ENCODE measurements at regions not wholly inside any gene's neighbourhood (a gene's known extent, or its start where the extent isn't known, plus 50 kb on each side); places are given as distances from the start of the nearest gene placed in this dataset.

DNA sequence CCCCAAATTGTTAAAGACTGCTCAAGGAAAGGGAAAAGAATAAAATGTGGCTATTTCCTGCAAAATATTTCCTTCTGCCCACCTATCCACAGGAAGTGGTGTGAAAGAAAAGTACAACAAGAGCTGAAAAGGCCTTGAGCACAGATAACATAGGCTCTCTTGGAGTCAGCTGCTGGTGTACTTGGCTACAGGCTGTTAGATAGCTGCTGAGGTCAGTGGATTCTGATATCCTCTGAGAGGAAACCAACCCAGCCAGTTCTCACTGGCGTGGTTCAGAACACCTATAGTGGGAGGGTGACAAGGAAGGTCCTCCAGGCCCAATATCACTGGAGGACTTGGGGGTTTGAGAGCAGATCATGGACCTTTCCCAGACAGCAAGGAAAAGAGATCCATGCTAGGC, 124.4 kb upstream of the GAP43 start:
- Histone ChIP-seq H3K27me3 (replicated peaks) (no peaks in the 10 kb centered on the region), H3K27ac (no peak overlapping the region), H3K4me3 (no peak overlapping the region), H3K4me1 (replicated peaks) (no peaks in the 10 kb centered on the region), H3K9me3 (replicated peaks) (no peaks in the 10 kb centered on the region), H3K36me3 (no peaks in the 10 kb centered on the region)
- no peak for DNase-seq (ENCODE audit: low read depth in 1 of 2, low spot score in 2 of 2)

- no peaks in the 10 kb centered on the region for H3K27me3 ChIP-seq (replicated peaks)
- H3K27ac ChIP-seq: no peak overlapping the region
- DNase-seq (ENCODE audit: low read depth in 1 of 2, low spot score in 2 of 2): no peak
Measured at GRCh38 chr3:115499666-115500065, 123.6 kb upstream of the GAP43 start.

GRCh38 chr3:115500795-115501194, 122.5 kb upstream of the GAP43 start:
- H3K27me3 ChIP-seq (replicated peaks): no peaks in the 10 kb centered on the region
- no peak overlapping the region for H3K27ac ChIP-seq
- no peaks in the 10 kb centered on the region for H3K36me3 ChIP-seq
- H3K4me3 ChIP-seq: no peak overlapping the region
- no peaks in the 10 kb centered on the region for H3K9me3 ChIP-seq (replicated peaks)
- H3K4me1 ChIP-seq (replicated peaks): no peaks in the 10 kb centered on the region
- no peak for DNase-seq (ENCODE audit: low read depth in 1 of 2, low spot score in 2 of 2)

More at GRCh38 chr3:115499666-115500065, 123.6 kb upstream of the GAP43 start:
- H3K4me3 ChIP-seq: no peak overlapping the region
- H3K9me3 ChIP-seq (replicated peaks): no peaks in the 10 kb centered on the region
- no peaks in the 10 kb centered on the region for H3K4me1 ChIP-seq (replicated peaks)
- no peaks in the 10 kb centered on the region for H3K36me3 ChIP-seq

GRCh38 chr3:115502128-115502527, 121.2 kb upstream of the GAP43 start:
- Histone ChIP-seq H3K9me3 (replicated peaks) (no peaks in the 10 kb centered on the region), H3K36me3 (no peaks in the 10 kb centered on the region), H3K27ac (no peak overlapping the region), H3K4me3 (no peak overlapping the region), H3K4me1 (replicated peaks) (no peaks in the 10 kb centered on the region), H3K27me3 (replicated peaks) (no peaks in the 10 kb centered on the region)
- DNase-seq (ENCODE audit: low read depth in 1 of 2, low spot score in 2 of 2): no peak

DNA sequence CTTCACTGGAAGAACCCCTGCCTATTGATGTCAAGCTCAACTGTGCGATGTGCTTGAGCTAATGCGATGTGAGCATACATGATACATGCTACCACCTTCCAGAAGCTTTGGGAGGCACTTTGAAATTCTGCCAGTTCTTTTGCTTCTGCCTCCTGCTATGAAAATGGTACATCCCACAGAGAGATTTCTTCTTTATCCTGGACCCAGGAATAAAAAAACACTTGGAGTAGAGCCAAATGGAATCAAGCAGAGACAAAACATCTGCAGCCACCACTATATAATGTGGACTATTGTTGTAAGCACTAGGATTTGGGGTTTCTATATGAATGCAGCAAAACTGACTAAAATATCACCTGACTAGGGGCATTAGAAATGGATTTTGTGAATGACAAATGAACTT, 119.9 kb upstream of the GAP43 start:
- Histone ChIP-seq H3K4me3 (no peak overlapping the region), H3K27ac (no peak overlapping the region), H3K27me3 (replicated peaks) (no peaks in the 10 kb centered on the region), H3K4me1 (replicated peaks) (no peaks in the 10 kb centered on the region), H3K9me3 (replicated peaks) (no peaks in the 10 kb centered on the region), H3K36me3 (no peaks in the 10 kb centered on the region)
- DNase-seq (ENCODE audit: low read depth in 1 of 2, low spot score in 2 of 2): no peak

DNA sequence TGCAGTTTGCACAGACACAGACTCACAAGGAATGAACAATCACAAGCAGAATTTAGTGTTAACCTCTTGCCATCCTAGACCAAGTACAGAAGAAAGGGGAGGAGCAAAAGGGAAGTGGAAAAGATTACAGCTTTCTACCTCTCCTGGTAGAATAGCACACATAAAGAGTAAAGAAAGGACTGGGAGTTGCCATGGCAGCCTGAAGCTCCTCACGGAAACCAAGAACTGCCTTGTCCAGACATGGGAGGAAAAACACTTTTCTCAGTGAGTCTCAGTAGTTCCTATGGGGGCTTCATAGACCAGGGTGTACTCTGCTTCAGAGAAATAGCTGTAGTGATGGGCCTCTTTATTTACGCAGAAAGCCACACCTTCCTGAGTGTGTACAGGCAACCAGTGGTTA, 114.7 kb upstream of the GAP43 start:
- DNase-seq (ENCODE audit: low read depth in 1 of 2, low spot score in 2 of 2): no peak
- no peaks in the 10 kb centered on the region for H3K4me1 ChIP-seq (replicated peaks)
- no peak overlapping the region for H3K27ac ChIP-seq
- H3K27me3 ChIP-seq (replicated peaks): 0 out of 2 replicates have a peak, but pooled peaks cover 3% of the 10 kb centered on the region
- no peaks in the 10 kb centered on the region for H3K9me3 ChIP-seq (replicated peaks)
- no peak overlapping the region for H3K4me3 ChIP-seq
- no peaks in the 10 kb centered on the region for H3K36me3 ChIP-seq

DNA sequence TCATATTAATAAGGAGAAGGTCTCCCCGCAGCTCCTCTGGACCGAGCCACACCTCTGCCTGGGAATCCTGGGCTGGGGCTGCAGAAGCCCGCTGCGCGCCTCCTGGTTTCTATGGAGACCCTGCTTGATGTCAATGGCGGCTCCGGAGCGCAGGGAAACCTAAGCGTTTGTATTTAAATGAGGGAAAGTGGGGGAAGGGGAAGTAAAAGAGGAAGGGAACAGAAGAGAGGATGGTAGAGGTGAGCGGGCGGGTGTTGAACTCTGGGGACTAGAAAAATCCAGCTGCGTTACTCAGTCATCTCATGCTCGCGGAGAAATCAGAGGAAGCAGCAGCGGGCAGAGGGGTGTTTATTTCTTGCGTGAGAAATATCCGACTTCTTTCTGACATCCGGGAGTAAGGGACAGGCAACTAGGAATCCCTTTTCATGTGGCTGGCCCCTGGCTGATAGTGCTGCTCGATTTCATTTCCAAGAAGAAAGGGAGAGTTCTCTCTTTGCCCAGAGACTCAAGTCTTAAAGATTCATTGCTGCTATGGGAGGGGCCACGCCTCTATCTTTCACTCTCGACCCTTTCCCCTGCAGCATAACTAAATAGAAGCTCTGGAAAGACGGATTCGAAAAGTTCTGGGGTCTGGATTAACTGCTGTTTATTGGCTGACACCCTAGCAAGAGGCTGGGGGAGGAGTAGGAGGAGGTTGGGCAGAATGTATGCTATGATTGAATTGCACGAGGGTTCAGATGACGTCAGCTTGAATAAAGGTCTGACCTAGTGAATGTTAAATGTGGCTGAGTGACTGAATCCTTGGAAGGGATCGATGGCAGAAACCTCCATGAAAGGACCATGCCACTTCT, 110.5 kb upstream of the GAP43 start:
- Histone ChIP-seq H3K4me3 (peak overlapping the region; percentile 25), H3K36me3 (no peaks in the 10 kb centered on the region), H3K9me3 (replicated peaks) (no peaks in the 10 kb centered on the region), H3K27me3 (replicated peaks) (0 out of 2 replicates have a peak, but pooled peaks cover 3% of the 10 kb centered on the region), H3K4me1 (replicated peaks) (no peaks in the 10 kb centered on the region), H3K27ac (no peak overlapping the region)
- peak in 1 of 2 experiments; percentile 11 for DNase-seq (ENCODE audit: low read depth in 1 of 2, low spot score in 2 of 2)

DNA sequence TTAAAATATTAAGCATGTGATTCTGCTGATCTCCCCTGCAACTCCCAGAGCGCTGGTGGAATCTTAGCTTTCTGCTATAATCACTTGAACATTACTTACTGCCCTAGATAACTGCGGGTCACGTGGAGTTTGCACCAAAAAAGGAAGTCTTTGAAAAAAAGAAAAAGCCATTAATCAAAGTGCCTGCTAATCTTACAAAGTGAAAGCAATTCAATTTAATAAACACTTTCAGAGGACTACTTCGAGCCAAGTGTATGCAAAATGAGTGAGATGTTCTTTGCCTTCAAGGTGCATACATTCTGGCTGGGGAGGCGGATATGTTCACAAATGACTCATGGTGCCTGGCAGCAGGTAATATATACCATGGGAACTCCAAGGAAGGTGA, 109.9 kb upstream of the GAP43 start:
- H3K4me3 ChIP-seq: no peak overlapping the region
- H3K4me1 ChIP-seq (replicated peaks): no peaks in the 10 kb centered on the region
- H3K36me3 ChIP-seq: no peaks in the 10 kb centered on the region
- H3K9me3 ChIP-seq (replicated peaks): no peaks in the 10 kb centered on the region
- 0 out of 2 replicates have a peak, but pooled peaks cover 3% of the 10 kb centered on the region for H3K27me3 ChIP-seq (replicated peaks)
- no peak overlapping the region for H3K27ac ChIP-seq
- DNase-seq (ENCODE audit: low read depth in 1 of 2, low spot score in 2 of 2): no peak

DNA sequence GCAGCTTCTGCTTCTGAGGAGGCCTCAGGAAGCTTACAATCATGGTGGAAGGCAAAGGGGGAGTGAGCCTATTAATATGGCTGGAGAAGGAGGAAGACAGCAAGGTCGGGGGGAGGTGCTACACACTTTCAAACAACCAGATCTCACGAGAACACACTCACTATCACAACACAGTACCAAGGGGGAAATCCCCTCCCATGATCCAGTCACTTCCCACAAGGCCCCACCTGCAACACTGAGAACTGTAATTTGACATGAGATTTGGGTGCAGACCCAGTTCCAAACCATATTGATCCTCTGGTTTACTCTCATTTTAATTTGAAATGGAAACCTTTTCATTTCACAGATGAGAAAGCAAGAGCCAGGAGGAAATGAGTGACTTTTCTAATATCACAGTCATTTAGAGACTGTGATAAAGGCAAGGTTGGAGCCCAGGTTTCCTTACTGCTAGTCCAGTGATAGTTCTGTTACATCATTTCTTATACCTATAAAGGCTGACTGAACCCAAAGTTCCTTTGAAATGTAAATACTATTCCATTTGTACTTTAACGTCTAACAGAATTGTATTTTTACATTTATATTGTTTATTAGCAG, 105.8 kb upstream of the GAP43 start:
- Histone ChIP-seq H3K36me3 (no peaks in the 10 kb centered on the region), H3K9me3 (replicated peaks) (no peaks in the 10 kb centered on the region), H3K4me1 (replicated peaks) (no peaks in the 10 kb centered on the region), H3K27ac (no peak overlapping the region), H3K4me3 (no peak overlapping the region), H3K27me3 (replicated peaks) (no peaks in the 10 kb centered on the region)
- no peak for DNase-seq (ENCODE audit: low read depth in 1 of 2, low spot score in 2 of 2)

DNA sequence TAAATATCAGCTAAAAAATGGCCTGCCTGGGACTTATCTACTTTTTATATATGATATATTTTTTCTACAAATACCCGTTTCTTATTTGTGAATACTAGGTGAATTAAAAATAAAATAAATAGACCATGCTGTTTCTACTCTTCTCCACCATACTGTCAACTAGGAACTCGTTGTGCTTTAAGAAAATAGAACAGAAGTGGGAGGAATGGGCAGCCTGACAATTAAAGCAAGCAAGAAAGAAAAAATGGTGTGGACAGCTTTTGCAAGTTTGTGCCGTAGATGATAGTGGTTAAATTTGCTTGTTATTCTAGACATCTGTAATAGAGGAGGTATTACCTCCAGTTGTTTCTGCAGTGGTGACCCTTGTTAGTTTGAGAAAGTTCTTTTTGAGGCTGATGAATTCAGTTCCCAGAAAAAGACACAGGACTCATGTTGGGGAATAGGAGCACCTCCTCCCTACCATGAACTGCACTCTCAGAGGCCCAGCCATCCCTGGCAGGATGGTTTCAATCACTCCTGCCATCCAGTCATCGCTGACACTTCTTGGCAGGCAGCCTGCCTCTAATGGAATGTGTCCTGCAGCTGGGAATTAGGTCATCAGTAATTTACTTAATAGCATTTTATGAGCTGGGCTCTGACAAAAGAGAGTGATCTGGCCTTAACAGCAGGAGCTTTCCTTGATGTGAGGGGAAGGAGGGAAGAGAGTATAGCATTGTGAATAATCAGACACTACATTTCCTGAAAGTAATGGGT, 105.0 kb upstream of the GAP43 start:
- Histone ChIP-seq H3K27me3 (replicated peaks) (no peaks in the 10 kb centered on the region), H3K9me3 (replicated peaks) (no peaks in the 10 kb centered on the region), H3K27ac (no peak overlapping the region), H3K4me1 (replicated peaks) (no peaks in the 10 kb centered on the region), H3K36me3 (no peaks in the 10 kb centered on the region), H3K4me3 (no peak overlapping the region)
- no peak for DNase-seq (ENCODE audit: low read depth in 1 of 2, low spot score in 2 of 2)

DNA sequence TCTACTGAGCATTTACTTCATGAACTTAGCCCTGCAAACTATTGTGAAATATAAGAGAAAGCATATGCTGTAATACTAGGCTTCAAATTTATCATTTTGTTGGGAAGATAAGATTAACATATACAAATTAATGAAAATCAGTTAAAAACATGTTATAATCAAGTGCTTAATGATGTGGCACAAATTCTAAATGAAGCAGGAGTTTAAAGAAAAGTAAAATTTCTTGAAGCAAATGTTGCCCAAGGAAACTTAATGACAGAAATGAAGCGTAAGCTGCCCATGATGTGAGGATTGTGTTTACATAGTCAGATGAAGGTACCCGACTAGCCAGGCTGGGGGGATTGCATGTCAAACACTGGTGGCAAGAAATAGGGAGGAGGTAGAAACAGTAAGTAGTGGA, 103.1 kb upstream of the GAP43 start:
- DNase-seq (ENCODE audit: low read depth in 1 of 2, low spot score in 2 of 2): no peak
- Histone ChIP-seq H3K9me3 (replicated peaks) (no peaks in the 10 kb centered on the region), H3K4me1 (replicated peaks) (no peaks in the 10 kb centered on the region), H3K4me3 (no peak overlapping the region), H3K36me3 (no peaks in the 10 kb centered on the region), H3K27me3 (replicated peaks) (no peaks in the 10 kb centered on the region), H3K27ac (no peak overlapping the region)

- Histone ChIP-seq H3K9me3 (replicated peaks) (no peaks in the 10 kb centered on the region), H3K27me3 (replicated peaks) (no peaks in the 10 kb centered on the region), H3K4me1 (replicated peaks) (no peaks in the 10 kb centered on the region), H3K27ac (no peak overlapping the region), H3K4me3 (no peak overlapping the region), H3K36me3 (no peaks in the 10 kb centered on the region)
- DNase-seq (ENCODE audit: low read depth in 1 of 2, low spot score in 2 of 2): no peak
Measured at GRCh38 chr3:115520651-115521245, 102.6 kb upstream of the GAP43 start.

DNA sequence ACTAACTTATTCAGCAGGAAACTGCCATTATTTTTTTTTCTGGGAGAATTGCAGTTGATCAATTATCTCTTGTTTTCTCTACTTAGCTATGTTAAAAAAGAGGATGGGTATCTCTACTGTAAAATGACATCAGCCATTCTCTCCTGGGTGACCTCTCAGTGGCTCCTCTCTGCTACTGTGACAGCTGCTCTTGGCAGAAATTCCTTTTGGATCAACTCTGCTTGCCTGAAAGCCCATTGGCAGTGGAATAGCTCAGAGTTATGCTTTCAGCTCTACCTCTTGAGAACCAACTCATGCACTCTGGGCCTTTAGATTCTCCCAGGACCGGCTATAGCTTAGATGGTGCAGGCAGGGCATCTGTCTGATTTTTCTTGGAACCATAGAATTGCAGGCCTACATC, 99.9 kb upstream of the GAP43 start:
- Histone ChIP-seq H3K27me3 (replicated peaks) (no peaks in the 10 kb centered on the region), H3K4me1 (replicated peaks) (no peaks in the 10 kb centered on the region), H3K36me3 (no peaks in the 10 kb centered on the region), H3K9me3 (replicated peaks) (no peaks in the 10 kb centered on the region), H3K4me3 (no peak overlapping the region), H3K27ac (no peak overlapping the region)
- DNase-seq (ENCODE audit: low read depth in 1 of 2, low spot score in 2 of 2): no peak

DNA sequence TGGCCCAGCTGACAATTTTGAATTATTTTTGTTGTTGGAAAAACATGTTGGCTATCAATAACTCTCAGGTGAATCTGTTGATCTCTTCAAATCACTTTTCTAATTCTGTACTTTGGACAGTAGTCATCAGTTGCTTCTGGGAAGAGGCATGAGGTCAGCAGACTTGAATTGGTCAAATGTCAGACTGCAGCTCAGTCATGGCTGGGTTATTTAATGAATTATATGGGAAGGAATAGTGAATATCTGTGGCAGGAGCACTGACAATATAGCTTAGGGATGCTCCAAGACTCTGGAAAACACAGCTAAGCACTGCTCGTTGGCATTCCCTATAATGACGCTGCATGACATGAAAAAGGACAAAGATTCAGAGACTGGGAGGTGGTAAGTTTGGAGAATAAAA, 98.8 kb upstream of the GAP43 start:
- H3K27ac ChIP-seq: no peak overlapping the region
- no peaks in the 10 kb centered on the region for H3K9me3 ChIP-seq (replicated peaks)
- no peak overlapping the region for H3K4me3 ChIP-seq
- H3K36me3 ChIP-seq: no peaks in the 10 kb centered on the region
- H3K27me3 ChIP-seq (replicated peaks): no peaks in the 10 kb centered on the region
- DNase-seq (ENCODE audit: low read depth in 1 of 2, low spot score in 2 of 2): no peak
- H3K4me1 ChIP-seq (replicated peaks): no peaks in the 10 kb centered on the region
